ENCODE measurements at regions not wholly inside any gene's neighbourhood (a gene's known extent, or its start where the extent isn't known, plus 50 kb on each side); places are given as distances from the start of the nearest gene placed in this dataset.

DNA sequence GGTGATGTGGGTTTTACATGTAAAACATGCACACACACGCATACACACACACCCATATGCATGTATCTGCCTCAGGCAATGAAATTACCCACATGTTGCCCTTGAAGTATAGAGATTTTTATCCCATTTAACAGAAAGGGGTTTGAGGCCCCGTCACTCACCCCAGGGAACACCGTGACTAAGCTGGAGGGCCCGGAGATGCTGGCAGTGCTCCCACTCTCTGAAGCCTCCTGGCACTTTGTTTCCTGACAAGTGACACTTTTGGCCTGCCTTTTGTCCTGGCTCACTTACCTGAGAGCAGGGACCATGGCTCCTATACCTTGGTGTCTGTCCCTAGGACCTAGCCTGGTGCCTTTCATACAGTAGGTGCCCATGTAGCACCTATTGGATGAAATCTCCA lies 50.0 kb upstream of the TNRC6C start:
- TF ChIP-seq, protein P1, sequence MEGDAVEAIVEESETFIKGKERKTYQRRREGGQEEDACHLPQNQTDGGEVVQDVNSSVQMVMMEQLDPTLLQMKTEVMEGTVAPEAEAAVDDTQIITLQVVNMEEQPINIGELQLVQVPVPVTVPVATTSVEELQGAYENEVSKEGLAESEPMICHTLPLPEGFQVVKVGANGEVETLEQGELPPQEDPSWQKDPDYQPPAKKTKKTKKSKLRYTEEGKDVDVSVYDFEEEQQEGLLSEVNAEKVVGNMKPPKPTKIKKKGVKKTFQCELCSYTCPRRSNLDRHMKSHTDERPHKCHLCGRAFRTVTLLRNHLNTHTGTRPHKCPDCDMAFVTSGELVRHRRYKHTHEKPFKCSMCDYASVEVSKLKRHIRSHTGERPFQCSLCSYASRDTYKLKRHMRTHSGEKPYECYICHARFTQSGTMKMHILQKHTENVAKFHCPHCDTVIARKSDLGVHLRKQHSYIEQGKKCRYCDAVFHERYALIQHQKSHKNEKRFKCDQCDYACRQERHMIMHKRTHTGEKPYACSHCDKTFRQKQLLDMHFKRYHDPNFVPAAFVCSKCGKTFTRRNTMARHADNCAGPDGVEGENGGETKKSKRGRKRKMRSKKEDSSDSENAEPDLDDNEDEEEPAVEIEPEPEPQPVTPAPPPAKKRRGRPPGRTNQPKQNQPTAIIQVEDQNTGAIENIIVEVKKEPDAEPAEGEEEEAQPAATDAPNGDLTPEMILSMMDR (IDR thresholded peaks at IDR 0.05; ENCODE audit: low read depth, low read length, poor library complexity, severe bottlenecking), result no peak
- no peak for TF ChIP-seq EZH2phosphoT487 (IDR thresholded peaks at IDR 0.05; ENCODE audit: borderline replicate concordance, low read length)
